Sigmoid colon (tissue), 6 donors: ENCODE measurements at regions not wholly inside any gene's neighbourhood (a gene's known extent, or its start where the extent isn't known, plus 50 kb on each side); places are given as distances from the start of the nearest gene placed in this dataset.
"Not testable (repeated sequence)": the region's sequence is repeated elsewhere in the genome, so short reads cannot be mapped to it uniquely, and the experiment has no call there.

Source experiments
- DNase-seq: peaks from one replicate; pipeline ENCODE4 v3.0.0-alpha.2; 2019
- H3K27ac ChIP-seq, 4 donors: fragments of 200-600 bp; sonication (generic); one replicate each; pipeline ENCODE4 v1.5.1; 2016 to 2019; ENCODE audit warnings: mild to moderate bottlenecking in 1 of 4
- H3K27me3 ChIP-seq, 3 donors: fragments of 200-600 bp; sonication (generic); one replicate each; pipeline ENCODE4 v1.5.1; 2019; ENCODE audit warnings: mild to moderate bottlenecking in 1 of 3
- H3K36me3 ChIP-seq, 4 donors: fragments of 200-600 bp; sonication (generic); one replicate each; pipeline ENCODE4 v1.5.1; 2016 to 2019
- H3K4me1 ChIP-seq, 4 donors: fragments of 200-600 bp; sonication (generic); one replicate each; pipeline ENCODE4 v1.5.1; 2017 to 2019
- H3K4me3 ChIP-seq, 4 donors: fragments of 200-600 bp; sonication (generic); one replicate each; pipeline ENCODE4 v1.5.1; 2017 to 2019; ENCODE audit warnings: mild to moderate bottlenecking in 2 of 4, moderate library complexity in 1 of 4
- H3K9me3 ChIP-seq, 4 donors: fragments of 200-600 bp in 3 of 4; sonication (generic) in 3 of 4; one replicate each; pipeline versions ENCODE4 v1.5.1 to v1.6.1; 2013 to 2019
- EP300 ChIP-seq, 4 donors: sonication (generic); formaldehyde crosslinking; IDR thresholded peaks; one replicate each; pipeline ENCODE4 v1.6.1; 2017; ENCODE audit warnings: antibody characterized with exemption in 4 of 4
- POLR2A ChIP-seq, 2 donors: fragments of 450-650 bp; IDR thresholded peaks; one replicate each; pipeline ENCODE4 v1.6.1; 2016; ENCODE audit warnings: antibody characterized with exemption in 2 of 2, mild to moderate bottlenecking in 2 of 2, moderate library complexity in 2 of 2
- POLR2AphosphoS5 ChIP-seq, 4 donors: sonication (generic); formaldehyde crosslinking; IDR thresholded peaks; one replicate each; pipeline ENCODE4 v1.6.1; 2017; ENCODE audit warnings: antibody characterized with exemption in 4 of 4
- WGBS, 2 donors: extraction: QIAGEN DNeasy Blood & Tissue Kit; methylation state at CpG; one replicate each; pipeline ENCODE4 v1.1.7; 2013; 5-methylcytosine and 5-hydroxymethylcytosine counted together
- intact Hi-C: fragments of 100-400 bp; cut with DNase I; formaldehyde crosslinking; loops from one replicate; pipeline ENCODE4 v1.15.1; 2023
- TF ChIP-seq, protein P1 (sequence below), 4 experiments: fragments of 450-650 bp in 3 of 4; fragments of 200-600 bp in 1 of 4; IDR thresholded peaks; one replicate each; pipeline ENCODE4 v1.5.1; 2016 to 2019; ENCODE audit warnings: antibody characterized with exemption in 4 of 4, mild to moderate bottlenecking in 3 of 4, moderate library complexity in 2 of 4
- donor health status: healthy with polysubstance abuse.
- donor health status: healthy.

DNA sequence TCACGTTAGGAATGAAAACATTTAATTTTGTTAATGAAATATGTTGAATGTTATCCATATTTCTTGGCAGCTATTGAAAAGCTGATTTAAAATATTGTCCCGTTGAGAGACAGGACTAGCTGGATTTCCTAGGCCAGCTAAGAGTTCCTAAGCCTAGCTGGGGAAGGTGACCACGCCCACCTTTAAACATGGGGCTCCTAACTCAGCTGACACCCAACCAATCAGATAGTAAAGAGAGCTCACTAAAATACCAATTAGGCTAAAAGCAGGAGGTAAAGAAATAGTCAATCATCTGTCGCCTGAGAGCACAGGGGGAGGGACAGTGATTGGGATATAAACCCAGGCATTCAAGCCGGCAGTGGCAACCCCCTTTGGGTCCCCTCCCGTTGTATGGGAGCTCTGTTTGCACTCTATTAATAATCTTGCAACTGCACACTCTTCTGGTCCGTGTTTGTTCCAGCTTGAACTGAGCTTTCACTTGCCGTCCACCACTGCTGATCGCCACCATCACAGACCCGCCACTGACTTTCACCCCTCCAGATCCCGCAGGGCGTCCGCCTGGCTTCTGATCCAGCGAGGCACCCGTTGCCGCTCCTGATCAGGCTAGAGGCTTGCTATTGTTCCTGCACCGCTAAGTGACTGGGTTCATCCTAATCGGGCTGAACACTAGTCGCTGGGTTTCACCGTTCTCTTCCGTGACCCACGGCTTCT, 308.9 kb downstream of the GLUD2 start:
- no peak for DNase-seq
- intact Hi-C loops: no loop called here
- no peaks in the 10 kb centered on the region for H3K36me3 ChIP-seq
- 85 to 95% methylated on average over 22 of the region's 22 CpGs for WGBS, 2 donors
- H3K27me3 ChIP-seq: no peaks in the 10 kb centered on the region
- no peak overlapping the region for H3K27ac ChIP-seq
- H3K9me3 ChIP-seq: no peaks in the 10 kb centered on the region
- no peaks in the 10 kb centered on the region for H3K4me1 ChIP-seq
- no peak overlapping the region for H3K4me3 ChIP-seq
- TF ChIP-seq POLR2AphosphoS5 (IDR thresholded peaks at IDR 0.05) (no peak), EP300 (IDR thresholded peaks at IDR 0.05) (no peak), POLR2A (IDR thresholded peaks at IDR 0.05) (no peak)
- TF ChIP-seq, protein P1, sequence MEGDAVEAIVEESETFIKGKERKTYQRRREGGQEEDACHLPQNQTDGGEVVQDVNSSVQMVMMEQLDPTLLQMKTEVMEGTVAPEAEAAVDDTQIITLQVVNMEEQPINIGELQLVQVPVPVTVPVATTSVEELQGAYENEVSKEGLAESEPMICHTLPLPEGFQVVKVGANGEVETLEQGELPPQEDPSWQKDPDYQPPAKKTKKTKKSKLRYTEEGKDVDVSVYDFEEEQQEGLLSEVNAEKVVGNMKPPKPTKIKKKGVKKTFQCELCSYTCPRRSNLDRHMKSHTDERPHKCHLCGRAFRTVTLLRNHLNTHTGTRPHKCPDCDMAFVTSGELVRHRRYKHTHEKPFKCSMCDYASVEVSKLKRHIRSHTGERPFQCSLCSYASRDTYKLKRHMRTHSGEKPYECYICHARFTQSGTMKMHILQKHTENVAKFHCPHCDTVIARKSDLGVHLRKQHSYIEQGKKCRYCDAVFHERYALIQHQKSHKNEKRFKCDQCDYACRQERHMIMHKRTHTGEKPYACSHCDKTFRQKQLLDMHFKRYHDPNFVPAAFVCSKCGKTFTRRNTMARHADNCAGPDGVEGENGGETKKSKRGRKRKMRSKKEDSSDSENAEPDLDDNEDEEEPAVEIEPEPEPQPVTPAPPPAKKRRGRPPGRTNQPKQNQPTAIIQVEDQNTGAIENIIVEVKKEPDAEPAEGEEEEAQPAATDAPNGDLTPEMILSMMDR (IDR thresholded peaks at IDR 0.05): no peak

DNA sequence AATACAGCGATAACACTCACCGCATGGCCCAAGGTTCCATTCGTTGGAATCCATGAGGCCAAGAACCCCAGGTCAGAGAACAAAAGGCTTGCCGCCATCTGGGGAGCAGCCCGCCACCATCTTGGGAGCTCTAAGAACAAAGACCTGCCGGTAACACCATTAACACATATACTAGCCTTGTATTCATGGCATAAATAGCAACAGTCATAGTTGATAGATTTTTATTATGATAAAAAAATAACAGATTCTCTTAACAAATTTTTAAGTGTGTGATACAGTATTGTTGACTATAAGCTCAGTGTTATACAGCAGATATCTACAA, 309.4 kb downstream of the GLUD2 start:
- intact Hi-C loops: no loop called here
- H3K4me3 ChIP-seq: no peak overlapping the region
- H3K27ac ChIP-seq: no peak overlapping the region
- no peaks in the 10 kb centered on the region for H3K4me1 ChIP-seq
- no peaks in the 10 kb centered on the region for H3K36me3 ChIP-seq
- TF ChIP-seq EP300 (IDR thresholded peaks at IDR 0.05): no peak
- TF ChIP-seq, protein P1 (IDR thresholded peaks at IDR 0.05): no peak
- TF ChIP-seq POLR2AphosphoS5 (IDR thresholded peaks at IDR 0.05): no peak
- no peak for TF ChIP-seq POLR2A (IDR thresholded peaks at IDR 0.05)
- WGBS, 2 donors: 77 to 94% methylated on average over 6 of the region's 6 CpGs
- no peaks in the 10 kb centered on the region for H3K9me3 ChIP-seq
- H3K27me3 ChIP-seq: no peaks in the 10 kb centered on the region
- DNase-seq: no peak

DNA sequence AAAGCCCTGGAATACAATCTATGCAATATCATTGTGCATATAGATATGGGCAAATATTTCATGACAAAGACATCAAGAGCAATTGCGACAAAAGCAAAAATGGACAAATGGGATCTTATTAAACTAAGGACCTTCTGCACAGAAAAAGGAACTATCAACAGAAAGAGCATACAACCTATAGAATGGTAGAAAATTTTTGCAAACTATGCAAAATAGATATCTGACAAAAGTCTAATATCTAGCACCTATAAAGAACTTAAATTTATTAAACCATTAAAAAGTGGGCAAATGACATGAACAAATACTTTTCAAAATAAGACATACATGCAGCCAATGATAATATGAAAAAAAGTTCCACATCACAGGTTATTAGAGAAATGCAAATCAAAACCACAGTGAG, 312.9 kb downstream of the GLUD2 start:
- TF ChIP-seq POLR2A (IDR thresholded peaks at IDR 0.05): no peak
- TF ChIP-seq POLR2AphosphoS5 (IDR thresholded peaks at IDR 0.05): no peak
- intact Hi-C loops: no loop called here
- Histone ChIP-seq H3K27me3 (no peaks in the 10 kb centered on the region), H3K27ac (no peak overlapping the region), H3K9me3 (no peaks in the 10 kb centered on the region), H3K4me1 (no peaks in the 10 kb centered on the region), H3K36me3 (no peaks in the 10 kb centered on the region), H3K4me3 (no peak overlapping the region)
- 94 to 96% methylated on average over 1 of the region's 1 CpG for WGBS, 2 donors
- DNase-seq: no peak

DNA sequence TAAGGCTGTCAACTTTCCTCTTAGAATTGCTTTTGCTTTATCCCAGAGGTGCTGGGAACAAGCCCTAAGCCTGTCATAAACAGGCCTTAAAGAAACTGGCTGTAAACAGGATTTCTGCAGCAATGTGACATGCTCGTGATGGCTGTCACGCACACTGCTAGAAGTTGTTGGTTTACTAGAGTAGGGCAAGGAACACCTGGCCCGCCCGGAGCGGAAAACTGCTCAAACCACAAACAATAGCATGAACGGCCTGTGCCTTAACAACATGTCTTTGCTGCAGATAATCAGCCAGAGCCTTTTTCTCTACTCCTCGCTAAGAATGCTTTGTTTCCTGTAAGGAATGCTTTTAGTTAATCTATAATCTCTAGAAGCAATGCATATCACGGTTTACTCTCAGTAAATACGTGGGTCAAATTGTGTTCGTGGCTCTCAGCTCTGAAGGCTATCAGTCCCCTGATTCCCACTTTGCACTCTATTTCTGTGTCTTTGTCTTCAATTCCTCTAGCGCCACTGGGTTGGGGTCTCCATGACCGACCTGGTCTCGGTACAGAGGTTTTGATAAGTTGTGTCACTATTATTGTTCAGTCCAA, 318.3 kb downstream of the GLUD2 start:
- DNase-seq: no peak
- Histone ChIP-seq H3K4me1 (no peaks in the 10 kb centered on the region), H3K9me3 (no peaks in the 10 kb centered on the region), H3K4me3 (no peak overlapping the region), H3K36me3 (no peaks in the 10 kb centered on the region), H3K27me3 (no peaks in the 10 kb centered on the region), H3K27ac (no peak overlapping the region)
- WGBS, 2 donors: 22 to 45% methylated on average over 13 of the region's 13 CpGs
- TF ChIP-seq POLR2AphosphoS5 (IDR thresholded peaks at IDR 0.05): no peak
- TF ChIP-seq, protein P1 (IDR thresholded peaks at IDR 0.05): no peak
- intact Hi-C loops: no loop called here

DNA sequence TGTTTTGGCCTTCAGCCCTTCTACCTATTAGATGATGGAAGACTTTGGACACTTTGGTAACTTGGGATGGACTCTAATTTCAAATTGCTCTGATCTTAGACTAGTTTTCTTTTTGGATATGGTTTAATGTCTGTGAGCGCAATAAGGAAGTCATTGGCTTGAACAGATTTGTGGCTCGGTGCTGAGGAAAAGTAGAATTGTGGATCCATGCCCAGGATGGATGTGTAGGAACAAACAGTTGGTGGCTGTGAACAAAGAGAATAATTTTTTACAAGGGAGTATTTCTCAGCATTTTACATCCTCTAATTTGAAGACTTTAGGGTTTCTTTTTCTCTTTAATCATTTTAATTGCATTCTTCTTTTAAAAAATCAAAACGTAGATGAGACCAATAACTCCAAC, 327.1 kb downstream of the GLUD2 start:
- H3K36me3 ChIP-seq: no peaks in the 10 kb centered on the region
- intact Hi-C loops: no loop called here
- WGBS, 2 donors: 18 to 39% methylated on average over 3 of the region's 3 CpGs
- no peak overlapping the region for H3K4me3 ChIP-seq
- no peaks in the 10 kb centered on the region for H3K4me1 ChIP-seq
- TF ChIP-seq POLR2A (IDR thresholded peaks at IDR 0.05) (no peak), EP300 (IDR thresholded peaks at IDR 0.05) (no peak), POLR2AphosphoS5 (IDR thresholded peaks at IDR 0.05) (no peak)
- TF ChIP-seq, protein P1 (IDR thresholded peaks at IDR 0.05): no peak
- H3K9me3 ChIP-seq: no peaks in the 10 kb centered on the region
- H3K27me3 ChIP-seq: no peaks in the 10 kb centered on the region
- no peak overlapping the region for H3K27ac ChIP-seq
- no peak for DNase-seq

DNA sequence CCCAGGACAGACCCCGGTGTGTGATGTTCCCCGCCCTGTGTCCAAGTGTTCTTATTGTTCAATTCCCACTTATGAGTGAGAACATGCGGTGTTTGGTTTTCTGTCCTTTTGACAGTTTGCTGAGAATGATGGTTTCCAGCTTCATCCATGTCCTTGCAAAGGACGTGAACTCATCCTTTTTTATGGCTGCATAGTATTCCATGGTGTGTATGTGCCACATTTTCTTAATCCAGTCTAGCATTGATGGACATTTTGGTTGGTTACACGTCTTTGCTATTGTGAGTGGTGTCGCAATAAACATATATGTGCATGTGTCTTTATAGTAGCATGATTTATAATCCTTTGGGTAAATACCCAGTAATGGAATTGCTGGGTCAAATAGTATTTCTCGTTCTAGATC, 334.5 kb downstream of the GLUD2 start:
- H3K36me3 ChIP-seq, H3K27ac ChIP-seq, DNase-seq, intact Hi-C loops, H3K9me3 ChIP-seq, H3K4me1 ChIP-seq, H3K27me3 ChIP-seq, H3K4me3 ChIP-seq: not testable (repeated sequence)
- 81 to 92% methylated on average over 7 of the region's 7 CpGs for WGBS, 2 donors
